ENCODE measurements at regions not wholly inside any gene's neighbourhood (a gene's known extent, or its start where the extent isn't known, plus 50 kb on each side); places are given as distances from the start of the nearest gene placed in this dataset.

DNA sequence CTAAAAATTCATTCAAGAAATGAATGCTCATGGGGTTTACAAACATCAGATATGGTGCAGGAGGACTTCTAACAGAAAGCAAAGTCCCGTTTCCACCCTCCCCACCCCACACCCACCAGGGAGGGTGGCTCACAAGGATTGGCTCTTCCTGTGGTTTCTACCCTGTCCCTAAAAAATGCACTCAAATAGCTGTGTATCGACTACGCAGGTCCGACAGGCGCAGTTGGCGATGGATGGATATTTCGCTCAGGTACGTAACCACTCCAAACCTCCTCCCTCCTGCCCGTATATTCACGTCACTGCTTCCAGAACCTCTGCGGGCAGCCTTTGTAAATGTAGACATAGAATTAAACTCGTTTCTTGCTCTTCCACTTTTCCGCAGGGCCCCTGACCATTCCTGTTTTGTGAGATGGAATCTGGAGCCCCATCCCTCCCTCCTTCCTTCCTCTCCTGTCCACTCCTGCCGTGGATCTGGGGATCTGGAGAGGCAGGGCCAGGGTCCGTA lies 264.3 kb downstream of the BMP7 start:
- no peak for DNase-seq

DNA sequence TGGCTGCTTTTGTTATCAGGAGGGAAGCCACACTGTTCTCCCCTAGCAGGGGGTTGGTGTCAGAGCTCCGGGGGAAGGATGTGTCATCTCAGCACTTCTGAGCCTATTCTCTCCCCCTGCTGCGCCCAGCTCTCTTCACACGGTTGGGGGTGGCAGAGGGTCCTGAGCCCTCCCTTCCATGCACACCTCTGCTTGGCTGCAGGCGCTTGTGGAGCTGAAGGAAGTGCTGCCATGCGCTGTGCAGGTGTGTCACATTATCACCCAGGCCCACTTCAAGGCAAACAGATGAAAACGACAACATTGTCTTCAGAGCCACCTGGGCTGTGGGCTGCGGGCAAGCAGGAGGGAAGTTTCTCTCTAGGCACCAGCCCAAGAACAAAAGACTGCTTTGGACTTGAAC lies 263.4 kb downstream of the BMP7 start:
- DNase-seq = no peak

DNA sequence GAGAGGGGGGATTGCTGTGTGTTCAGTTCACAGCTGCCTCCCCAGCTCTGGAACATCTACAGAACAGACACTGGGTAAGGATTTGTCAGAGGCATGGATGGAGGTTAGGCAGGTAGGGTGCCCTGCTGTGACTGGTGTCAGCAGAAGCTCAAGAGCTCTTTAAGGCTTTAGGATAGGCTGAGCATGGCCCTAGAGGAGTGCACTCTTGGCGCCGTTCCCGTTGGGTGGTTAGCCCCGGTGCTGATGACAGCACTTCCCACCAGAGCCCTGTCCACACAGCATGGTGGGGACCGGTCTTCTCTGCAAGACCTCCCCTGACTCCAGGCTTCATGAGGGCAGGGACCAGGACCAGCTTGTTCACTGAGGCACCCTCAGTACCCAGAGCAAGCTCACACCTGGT lies 262.0 kb downstream of the BMP7 start:
- DNase-seq = no peak

DNA sequence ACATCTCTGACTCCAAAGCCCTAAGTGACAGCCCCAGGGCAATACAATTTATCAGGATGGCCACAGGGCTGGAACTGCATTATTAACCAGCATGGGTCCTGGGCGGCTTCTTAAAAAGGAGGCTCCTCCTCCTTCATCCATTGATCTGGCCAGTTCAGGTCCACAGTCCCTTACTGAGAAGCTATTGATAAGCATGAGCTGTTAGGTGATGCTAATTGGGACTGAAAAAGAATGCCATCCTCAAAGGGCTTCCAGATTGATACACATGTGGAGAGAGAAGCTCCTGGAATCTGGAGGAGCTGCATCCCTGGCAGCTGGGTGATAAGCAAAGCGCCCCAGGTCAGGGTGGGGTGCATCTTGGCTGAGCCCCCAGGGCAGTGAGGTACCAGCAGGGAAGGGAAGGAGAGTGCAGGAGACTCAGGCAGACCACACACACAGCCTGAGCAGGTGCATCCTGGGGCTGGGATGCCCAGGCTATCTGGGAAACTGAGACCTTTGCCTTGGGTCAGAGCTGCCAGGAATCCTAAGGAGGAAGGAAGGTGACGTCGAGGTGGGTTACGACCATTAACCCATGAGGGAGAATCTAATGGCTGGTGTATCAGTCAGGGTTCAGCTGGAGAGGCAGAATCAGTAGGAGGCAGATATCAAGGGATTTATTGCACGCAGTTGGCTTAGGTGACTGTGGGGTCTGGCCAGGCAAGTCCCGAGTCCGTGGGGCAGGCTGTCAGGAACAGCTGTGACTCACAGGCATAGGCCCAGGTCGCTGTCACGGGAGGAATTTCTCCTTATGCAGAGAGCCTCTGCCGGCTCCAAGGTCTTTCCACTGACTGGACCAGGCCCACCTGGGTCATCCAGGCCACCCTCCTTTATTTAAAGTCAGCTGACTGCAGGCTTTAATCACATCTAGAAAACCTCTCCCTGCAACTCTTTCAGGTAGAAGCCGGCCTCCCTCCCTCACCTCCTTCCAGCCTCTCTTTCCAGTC lies 261.2 kb downstream of the BMP7 start:
- DNase-seq = no peak

DNA sequence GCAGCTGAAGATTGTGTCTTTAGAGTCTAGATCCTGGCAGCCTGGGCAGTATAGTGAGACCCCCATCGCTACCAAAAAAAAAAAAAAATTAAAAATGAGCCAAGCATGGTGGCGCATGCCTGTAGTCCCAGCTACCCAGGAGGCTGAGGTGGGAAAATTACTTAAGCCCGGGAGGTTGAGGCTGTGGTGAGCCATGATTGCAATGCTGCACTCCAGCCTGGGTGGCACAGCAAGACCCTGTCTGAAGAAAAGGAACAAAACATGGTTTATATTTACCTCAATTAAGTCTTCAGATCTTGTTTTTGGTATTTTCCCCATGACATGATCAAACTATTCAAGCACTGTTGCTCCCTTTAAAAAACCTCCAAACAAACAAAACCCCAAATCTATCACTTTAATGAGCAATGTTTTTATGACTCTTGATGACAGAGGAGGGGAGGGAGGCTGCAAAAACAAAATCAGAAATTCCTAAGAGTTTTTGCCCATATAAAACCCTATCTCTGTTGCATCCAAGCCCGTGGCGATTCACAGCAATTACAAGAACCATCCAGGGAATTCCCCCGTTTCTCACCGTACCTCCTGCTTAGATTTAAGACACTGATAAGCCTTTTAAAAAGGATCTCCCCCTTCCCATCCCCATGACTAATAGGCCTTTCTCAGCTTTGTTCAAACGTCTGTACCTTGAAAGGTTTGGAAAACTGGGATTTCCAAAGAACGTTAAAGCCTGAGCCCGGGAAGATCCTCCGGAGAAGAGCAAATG lies 259.9 kb downstream of the BMP7 start:
- DNase-seq = peak; percentile 34

DNA sequence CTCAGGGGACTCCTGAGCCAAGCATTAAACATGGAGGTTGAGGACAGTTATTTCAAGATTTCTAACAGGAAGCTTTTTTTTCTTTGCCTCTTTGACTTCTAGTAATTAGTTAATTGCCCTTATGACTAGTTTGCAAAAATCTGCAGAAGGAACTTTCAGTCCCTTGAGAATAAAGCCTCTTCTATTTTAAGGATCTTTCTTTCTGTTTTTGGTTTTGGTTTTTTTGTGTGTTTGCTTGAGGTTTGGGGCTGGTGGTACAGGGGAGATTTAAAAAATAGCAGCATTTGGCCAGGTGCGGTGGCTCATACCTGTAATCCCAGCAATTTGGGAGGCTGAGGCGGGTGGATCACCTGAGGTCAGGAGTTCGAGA lies 259.3 kb downstream of the BMP7 start:
- DNase-seq = no peak

DNA sequence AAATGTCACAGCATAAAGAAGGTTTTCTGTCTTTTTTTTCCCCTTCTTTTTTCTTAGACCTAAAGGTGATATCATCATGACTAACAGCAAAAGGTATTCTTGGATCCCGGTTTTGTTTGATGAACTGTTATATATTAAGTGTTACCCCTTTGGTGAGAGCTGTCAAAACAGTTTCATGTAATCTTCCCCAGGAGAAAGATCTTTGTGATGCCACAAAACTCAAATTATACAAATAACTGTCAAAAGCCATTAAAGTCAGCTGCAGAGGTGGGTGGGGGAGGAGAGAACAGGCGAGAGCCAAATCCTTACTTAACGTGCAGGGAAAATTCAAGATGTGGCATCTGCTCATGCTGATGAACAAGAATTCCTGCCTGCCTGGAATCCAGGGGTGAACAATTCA lies 258.2 kb downstream of the BMP7 start:
- DNase-seq = no peak

DNA sequence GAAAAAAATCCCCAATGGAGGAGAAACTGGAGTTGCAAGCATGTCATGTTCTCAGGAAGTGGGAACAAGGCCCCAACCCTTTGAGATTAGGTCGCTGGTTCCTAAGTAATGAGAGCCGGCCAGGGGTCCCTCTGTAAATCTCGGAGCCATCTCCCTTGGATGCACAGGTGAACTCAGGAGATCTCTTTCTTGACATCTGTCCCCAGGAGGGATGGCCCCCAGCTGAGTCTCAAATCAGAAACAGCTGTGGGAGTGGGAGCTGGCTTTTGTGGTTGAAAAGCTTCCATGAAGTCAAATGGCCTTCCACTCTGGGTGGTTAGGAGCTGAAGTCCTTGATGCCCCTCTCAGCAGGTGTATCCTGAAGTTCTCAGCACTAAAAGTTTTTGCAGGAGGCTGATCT lies 257.1 kb downstream of the BMP7 start:
- no peak for DNase-seq

DNA sequence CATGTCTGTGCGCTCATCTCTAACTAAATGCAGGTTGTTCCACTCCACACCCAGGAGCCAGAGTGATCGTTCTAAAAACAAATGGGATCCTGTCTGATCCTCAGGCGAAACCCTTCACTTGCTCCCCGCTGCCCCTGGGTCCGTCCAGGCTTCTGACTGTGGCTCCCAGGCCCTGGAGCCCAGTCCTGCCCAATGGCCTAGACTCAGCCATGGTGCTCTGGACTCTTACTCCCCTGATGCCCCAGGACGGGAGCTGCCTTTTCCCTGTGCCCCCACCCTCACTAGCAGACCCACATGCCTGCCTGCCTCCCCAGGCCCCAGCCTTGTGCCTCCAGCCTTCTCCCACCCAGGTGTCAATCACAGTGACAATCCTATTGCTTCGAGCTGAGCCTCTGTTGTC lies 256.7 kb downstream of the BMP7 start:
- DNase-seq = no peak

DNA sequence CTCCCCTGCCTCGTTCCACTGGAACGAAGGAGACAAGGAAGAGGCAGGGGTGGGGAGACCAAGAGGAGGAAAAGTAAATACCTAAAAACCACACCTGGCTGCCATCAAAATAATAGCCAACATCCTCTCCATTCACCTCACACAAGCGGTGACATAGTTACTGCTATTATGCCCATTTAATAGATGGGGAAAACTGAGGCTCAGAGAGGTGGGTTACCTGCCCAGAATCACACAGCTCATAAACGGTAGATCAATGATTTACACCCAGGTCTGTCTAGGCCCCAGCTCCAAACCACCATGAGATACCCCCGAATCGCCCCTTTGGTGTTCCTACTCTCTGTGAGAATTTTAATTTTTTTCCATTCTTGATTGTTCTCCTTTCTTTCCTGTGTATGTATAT lies 253.8 kb downstream of the BMP7 start:
- no peak for DNase-seq

DNA sequence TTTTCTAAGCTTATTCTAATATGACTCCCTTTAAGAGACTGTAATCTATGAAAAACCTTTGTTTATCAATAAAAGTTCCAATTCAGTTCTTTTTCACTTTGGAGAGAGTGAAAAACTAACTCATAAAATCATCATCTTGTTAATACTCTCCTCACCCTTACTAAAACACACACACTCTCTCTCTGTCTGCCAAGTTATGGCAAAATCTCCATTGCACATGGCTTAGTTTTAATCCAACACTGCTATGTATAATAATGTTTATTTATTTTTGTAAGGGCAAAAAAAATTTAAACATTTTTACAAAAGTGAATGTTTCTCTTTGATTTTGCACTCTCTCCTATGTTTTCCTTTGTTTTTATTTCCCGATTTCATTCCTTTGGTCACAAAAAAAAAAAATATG lies 253.2 kb downstream of the BMP7 start:
- no peak for DNase-seq

DNA sequence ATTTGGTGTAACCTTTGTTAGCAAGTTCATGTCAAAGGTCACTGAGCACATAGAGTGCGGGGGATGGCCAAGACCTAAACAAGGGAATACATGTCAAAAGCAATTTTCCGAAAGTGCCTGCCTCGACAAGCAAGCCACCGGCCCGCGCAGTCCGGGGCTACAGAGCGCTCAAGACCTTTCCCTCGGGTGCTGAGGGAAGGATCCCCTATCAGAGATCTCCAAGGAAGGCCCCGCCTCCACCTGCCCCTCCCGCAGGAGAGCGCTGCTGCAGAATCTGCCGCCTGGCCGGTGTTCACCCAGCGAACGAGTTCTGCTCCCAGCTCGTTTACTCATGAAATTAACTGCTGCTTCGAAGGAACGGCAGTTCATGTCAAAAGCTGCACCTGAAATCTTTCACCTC lies 252.7 kb downstream of the BMP7 start:
- no peak for DNase-seq

DNA sequence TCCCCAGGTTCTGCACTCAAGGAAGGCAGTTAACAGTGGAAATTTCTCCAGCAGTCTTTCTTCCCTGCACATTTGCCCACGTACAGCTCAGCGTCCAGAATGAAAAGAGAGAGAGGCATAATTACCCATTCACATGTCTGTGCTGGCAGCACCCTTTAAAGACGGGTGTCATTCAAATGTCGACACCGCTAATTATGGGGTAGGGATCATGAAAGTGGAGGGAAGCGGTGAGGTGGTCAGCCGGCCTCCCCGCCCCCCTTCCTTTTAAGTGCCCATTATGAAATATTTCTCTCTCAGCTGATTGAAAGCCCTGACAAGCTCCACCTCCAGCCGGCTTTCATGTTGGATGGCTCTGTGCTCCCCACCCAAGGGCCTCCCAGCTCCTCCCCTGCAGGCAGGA lies 246.1 kb downstream of the BMP7 start:
- DNase-seq = no peak

DNA sequence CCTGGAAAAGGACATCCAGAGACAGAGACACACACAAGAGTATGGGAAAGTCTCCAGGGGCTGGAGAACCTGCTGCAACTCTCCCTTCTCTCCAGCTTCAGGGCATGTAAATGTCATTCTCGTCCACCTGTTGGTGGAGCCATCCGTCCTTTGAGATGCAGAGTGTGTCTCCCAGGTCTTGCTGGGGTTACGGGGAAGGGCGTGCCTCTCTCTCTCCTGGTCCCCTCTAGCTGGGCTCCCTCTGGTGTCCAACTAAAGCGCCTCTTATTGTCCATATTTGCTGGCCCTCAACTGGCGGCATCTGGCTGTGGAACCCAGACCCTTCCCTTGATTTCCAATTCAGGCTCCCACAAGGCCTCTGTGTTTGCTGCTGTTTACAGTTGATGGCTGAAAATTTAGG lies 244.1 kb downstream of the BMP7 start:
- DNase-seq = no peak

DNA sequence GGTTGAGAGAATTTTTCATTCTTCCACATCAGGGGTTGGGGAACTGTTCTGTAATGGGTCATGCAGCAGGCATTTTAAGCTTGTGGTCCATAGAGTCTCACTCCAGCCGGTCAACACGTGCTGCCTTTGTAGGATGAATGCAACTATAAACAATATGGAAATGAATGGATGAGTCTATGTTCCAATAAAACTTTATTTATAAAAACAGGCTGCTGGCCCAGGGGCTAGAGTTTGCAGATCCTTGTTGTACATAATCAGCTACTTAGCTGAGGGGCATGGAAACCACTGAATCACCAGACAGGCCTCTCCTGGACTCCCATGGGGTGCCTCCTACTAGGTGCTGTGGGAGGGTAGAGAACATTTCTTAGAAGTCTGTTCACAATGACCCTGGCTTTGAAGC lies 243.4 kb downstream of the BMP7 start:
- DNase-seq = no peak

DNA sequence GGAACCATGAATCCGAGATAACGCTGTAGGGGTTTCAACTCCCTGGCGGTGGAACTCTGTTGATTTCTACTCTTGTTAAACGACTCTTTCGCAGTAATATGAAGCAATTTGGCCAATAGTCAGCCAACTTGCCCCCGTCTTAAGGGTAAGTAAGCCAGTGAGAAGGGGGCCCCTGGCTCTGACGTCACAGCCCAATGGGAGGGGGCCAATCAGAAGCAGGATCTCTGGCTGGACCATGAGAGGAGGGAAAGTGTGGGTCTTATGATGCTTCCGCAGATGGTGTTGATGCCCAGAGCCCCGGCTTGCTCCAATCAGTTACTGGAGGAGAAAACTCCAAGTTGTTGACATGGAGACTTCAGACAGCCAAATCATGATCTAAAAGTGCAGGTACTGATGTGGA lies 242.4 kb downstream of the BMP7 start:
- DNase-seq = no peak

DNA sequence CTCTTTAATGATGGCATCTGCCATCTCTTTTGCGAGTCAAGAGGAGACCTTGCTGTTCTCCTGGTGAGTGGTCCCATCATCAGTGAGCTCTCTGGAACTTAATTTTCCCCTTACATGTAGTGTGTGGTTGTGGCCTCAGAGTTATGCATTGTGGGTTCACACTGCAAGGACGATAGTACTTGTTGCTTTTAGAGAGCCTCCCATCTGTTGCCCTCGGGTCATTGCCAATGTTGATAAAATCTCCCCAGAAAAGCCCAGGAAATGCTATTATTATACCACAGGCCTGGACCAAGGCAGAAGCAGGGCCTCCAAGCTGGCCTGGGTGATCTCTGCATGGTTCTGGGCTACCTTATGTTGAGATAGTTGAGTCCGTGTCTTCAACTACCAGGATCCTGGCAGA lies 241.6 kb downstream of the BMP7 start:
- DNase-seq = no peak

DNA sequence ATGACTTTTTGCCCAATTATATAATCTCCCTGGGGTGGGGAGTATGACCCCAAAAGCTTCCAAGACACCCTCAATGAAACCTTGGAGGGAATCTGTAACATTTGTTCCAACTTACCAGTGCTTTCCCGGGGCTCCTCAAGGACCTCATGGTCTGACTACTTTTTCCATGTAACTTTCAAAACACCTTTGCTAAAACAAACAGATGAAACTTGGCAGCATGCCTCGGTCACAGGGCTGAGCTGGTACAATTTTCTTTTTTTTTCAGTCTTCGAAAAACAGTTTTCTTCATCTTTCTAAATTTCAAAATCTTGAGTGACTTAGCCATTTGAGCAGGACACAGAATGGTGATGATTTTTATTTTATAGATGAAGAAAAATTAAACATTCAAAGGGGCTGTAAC lies 241.2 kb downstream of the BMP7 start:
- no peak for DNase-seq

DNA sequence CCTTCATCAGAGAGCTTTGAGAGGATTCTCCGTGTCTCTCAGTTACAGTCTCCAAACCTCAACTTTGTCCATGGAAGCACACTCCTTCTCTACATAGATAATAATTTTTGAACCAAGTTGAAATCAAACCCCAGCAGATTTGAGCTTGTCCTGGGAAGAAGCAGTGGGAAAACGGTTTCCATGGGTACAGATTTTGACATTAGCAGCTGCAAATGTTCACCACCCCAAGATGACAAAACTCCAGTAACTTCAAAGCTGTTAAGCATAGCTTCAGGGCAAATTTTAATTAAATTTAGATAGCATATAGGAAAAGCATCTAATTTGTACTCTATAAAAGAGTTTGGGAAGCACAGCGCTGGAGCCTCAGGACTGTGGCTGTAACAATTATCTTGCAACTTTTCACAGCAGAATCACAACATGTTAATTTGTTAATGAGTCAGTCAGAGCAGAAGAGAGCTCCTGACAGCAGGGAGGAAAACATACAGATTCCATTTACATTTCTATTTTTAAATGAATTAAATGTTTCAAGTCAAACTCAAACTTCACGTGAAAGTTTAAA lies 240.7 kb downstream of the BMP7 start:
- no peak for DNase-seq

DNA sequence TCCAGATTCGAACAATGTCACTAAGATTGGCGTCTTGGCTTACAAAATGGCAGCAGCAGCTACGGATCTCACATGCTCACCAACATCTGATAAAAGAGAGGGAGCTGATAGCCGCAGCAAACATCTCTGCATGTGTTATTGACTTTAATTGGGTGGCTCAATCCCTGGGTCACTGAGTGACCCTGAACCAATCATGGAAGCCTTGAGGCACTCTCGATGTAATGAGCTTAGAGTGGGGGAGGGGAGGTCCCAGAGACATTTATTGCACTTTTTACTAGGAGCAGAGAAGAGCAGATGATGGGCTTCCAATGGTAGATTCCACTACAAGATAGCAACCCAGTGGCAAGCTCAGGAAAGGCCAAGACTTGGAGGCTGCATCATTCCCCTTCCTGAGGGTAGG lies 238.7 kb downstream of the BMP7 start:
- no peak for DNase-seq

DNA sequence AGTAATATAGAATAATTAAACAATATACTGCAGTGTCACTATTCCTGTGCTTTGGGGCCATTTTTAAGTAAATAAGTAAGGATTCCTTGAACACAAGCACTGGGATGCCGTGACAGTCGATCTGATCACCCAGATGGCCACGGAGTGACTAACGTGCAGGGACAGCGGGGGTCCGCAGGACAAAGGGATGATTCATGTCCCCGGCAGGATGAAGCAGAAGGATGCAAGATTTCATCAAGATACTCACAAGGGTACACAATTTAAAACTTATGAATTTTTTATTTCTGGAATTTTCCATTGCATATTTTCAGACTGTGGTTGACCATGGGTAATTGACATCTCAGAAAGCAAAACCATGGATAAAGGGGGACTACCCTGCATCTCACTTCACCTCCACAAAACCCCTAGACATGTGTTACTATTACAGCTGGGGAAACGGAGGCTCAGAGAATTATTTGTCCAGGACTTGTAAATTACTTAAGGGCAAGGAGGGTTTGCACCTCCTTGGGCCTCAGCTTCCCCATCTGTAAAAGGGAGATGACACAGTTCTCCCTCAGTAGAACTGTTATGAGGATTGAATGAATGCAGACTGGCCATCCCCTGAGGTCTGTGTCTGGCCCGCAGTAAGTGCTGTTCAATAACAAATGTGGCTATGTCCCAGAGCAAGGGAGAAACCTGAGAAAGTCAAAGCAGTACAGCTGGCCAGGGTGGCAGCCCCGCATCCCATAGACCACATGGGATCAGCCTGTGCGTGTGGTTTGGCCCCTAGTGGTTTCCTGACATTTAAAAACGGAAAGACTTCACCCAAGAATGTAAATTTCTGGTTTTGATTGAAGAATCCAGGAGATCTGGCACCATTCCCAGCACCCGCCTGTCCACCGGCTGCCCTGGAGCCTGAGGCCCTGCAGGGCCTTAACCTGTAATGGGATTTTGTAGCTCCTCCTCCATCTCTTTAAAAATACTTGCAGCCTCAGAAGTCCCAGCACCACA lies 235.5 kb downstream of the BMP7 start:
- DNase-seq = no peak

DNA sequence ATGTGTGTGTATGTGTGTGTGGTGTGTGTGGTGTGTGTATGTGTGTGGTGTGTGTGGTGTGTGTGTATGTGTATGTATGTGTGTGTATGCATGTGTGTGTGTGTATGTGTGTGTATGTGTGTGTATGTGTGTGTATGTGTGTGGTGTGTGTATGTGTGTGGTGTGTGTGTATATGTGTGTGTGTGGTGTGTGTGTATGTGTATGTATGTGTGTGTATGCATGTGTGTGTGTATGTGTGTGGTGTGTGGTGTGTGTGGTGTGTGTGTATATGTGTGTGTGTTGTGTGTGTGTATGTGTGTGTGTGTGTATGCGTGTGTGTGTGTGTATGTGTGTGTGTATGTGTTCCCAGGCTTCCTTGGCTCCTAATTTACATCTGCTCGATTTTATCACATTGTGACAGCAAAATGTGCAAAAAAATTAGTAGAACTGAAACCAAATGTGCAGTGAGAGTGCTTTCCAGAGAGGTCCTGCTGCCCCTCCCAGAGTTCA lies 234.5 kb downstream of the BMP7 start:
- DNase-seq = no peak
